HCT116 (cell line): ENCODE measurements at regions not wholly inside any gene's neighbourhood (a gene's known extent, or its start where the extent isn't known, plus 50 kb on each side); places are given as distances from the start of the nearest gene placed in this dataset.

ENCODE experiments used
- ATAC-seq: fragments of 200-7000 bp; cut with Tn5 transposase; 2 replicates; pipeline ENCODE4 v1.9.1; 2020; ENCODE audit warnings: mild to moderate bottlenecking, moderate library complexity
- BruUV-seq: library from RNA; stranded (reverse); fragments of 400-500 nt; replicated peaks from 2 replicates; lab custom pipeline; 2021; lab: Mats Ljungman, UMichigan
- CTCF ChIA-PET: fragments of 300-600 bp; sonication (Branson Sonifier 250); formaldehyde crosslinking; loops from one replicate; lab custom pipeline; 2021; ENCODE audit warnings: antibody characterized with exemption; lab: Charles Lee
- POLR2A ChIA-PET: fragments of 300-600, 350-600 bp; sonication (Branson Sonifier 250); formaldehyde crosslinking; loops from one replicate; lab custom pipeline; 2021; ENCODE audit warnings: antibody characterized with exemption; lab: Charles Lee
- RAD21 ChIA-PET, 2 experiments: fragments of 300-600 bp; sonication (Branson Sonifier 250); formaldehyde crosslinking; loops; one replicate each; lab custom pipeline; 2023; ENCODE audit warnings: low total read pairs in 2 of 2; ENCODE audit not compliant: uncharacterized antibody in 2 of 2, unreplicated experiment in 2 of 2, low non-redundant PET in 1 of 2; lab: Charles Lee
- DNase-seq: peaks from one replicate; pipeline ENCODE4 v3.0.0-alpha.2; 2010; ENCODE audit warnings: low read depth, low spot score
- H2AFZ ChIP-seq: fragments of 200-600 bp; shearing (Covaris generic), sonication (generic); 2 replicates; pipeline ENCODE4 v1.6.1; 2017; ENCODE audit warnings: low read depth, mixed run types, mixed read lengths, antibody characterized with exemption, low read length; ENCODE audit not compliant: poor library complexity, severe bottlenecking
- H3K27ac ChIP-seq: 2 replicates; pipeline ENCODE4 v1.5.1; 2012; ENCODE audit warnings: low read depth, low read length
- H3K27me3 ChIP-seq: fragments of 200-600 bp; sonication (generic); 2 replicates; pipeline ENCODE4 v1.6.1; 2016; ENCODE audit warnings: mixed run types, low read length, mixed read lengths; ENCODE audit not compliant: insufficient read depth
- H3K36me3 ChIP-seq, 2 experiments: fragments of 200-500 bp in 1 of 2; fragments of 200-600 bp in 1 of 2; sonication (Bioruptor generic) in 1 of 2; sonication (generic) in 1 of 2; 2 replicates each; pipeline versions ENCODE4 v1.5.1 to v1.6.1; 2014 to 2016; ENCODE audit warnings: low read length in 2 of 2, inconsistent platforms in 1 of 2, mixed read lengths in 1 of 2, mixed run types in 1 of 2; ENCODE audit not compliant: insufficient read depth in 2 of 2, control insufficient read depth in 1 of 2
- H3K4me1 ChIP-seq, 2 experiments: fragments of 200-600 bp in 1 of 2; sonication (generic) in 1 of 2; 2 replicates each; pipeline versions ENCODE4 v1.5.1 to v1.6.1; 2012 to 2017; ENCODE audit warnings: low read length in 2 of 2, inconsistent platforms in 1 of 2, mild to moderate bottlenecking in 1 of 2, mixed read lengths in 1 of 2, mixed run types in 1 of 2, moderate library complexity in 1 of 2; ENCODE audit not compliant: insufficient read depth in 2 of 2, control insufficient read depth in 1 of 2
- H3K4me2 ChIP-seq: fragments of 200-600 bp; sonication (generic); 2 replicates; pipeline ENCODE4 v1.6.1; 2017; ENCODE audit warnings: mixed run types, low read length, mixed read lengths
- H3K4me3 ChIP-seq, 2 experiments: fragments of 200-600 bp in 1 of 2; sonication (generic) in 1 of 2; replicated peaks in 1 of 2; 2 replicates each; pipeline ENCODE4 v1.5.1; 2011 to 2016; ENCODE audit warnings: low read length in 2 of 2, control low read depth in 1 of 2, low read depth in 1 of 2, mild to moderate bottlenecking in 1 of 2, mixed read lengths in 1 of 2, mixed run types in 1 of 2
- H3K79me2 ChIP-seq: fragments of 200-600 bp; sonication (generic); 2 replicates; pipeline ENCODE4 v1.6.1; 2017; ENCODE audit warnings: mild to moderate bottlenecking, mixed run types, low read length, moderate library complexity, mixed read lengths; ENCODE audit not compliant: insufficient read depth
- H3K9ac ChIP-seq: fragments of 200-600 bp; sonication (generic); 2 replicates; pipeline ENCODE4 v1.6.1; 2016; ENCODE audit warnings: low read length, mixed read lengths
- H3K9me2 ChIP-seq: fragments of 200-600 bp; sonication (generic), shearing (Covaris generic); 2 replicates; pipeline ENCODE4 v1.6.1; 2017; ENCODE audit warnings: mixed run types, mild to moderate bottlenecking, moderate library complexity; ENCODE audit not compliant: insufficient read depth
- H3K9me3 ChIP-seq, 2 experiments: fragments of 200-500 bp in 1 of 2; fragments of 200-600 bp in 1 of 2; sonication (Bioruptor generic) in 1 of 2; sonication (generic) in 1 of 2; 2 replicates each; pipeline ENCODE4 v1.6.1; 2014 to 2017; ENCODE audit warnings: low read length in 2 of 2, mixed read lengths in 2 of 2, inconsistent platforms in 1 of 2, low read depth in 1 of 2, mild to moderate bottlenecking in 1 of 2, mixed run types in 1 of 2, moderate library complexity in 1 of 2; ENCODE audit not compliant: control insufficient read depth in 1 of 2, insufficient read depth in 1 of 2
- H4K20me1 ChIP-seq: fragments of 200-600 bp; sonication (generic), shearing (Covaris generic); 2 replicates; pipeline ENCODE4 v1.6.1; 2017; ENCODE audit warnings: mixed run types, mild to moderate bottlenecking, moderate library complexity; ENCODE audit not compliant: insufficient read depth
- CTCF ChIP-seq, 3 experiments: fragments of 200-600 bp in 1 of 3; sonication (generic) in 1 of 3; IDR thresholded peaks in 2 of 3; conservative IDR thresholded peaks in 1 of 3; 2 replicates each; pipeline ENCODE4 v1.5.1; 2012 to 2017; ENCODE audit warnings: low read depth in 2 of 3, low read length in 2 of 3, antibody characterized with exemption in 1 of 3, borderline replicate concordance in 1 of 3, control low read depth in 1 of 3, mild to moderate bottlenecking in 1 of 3, mixed read lengths in 1 of 3, mixed run types in 1 of 3, moderate library complexity in 1 of 3; ENCODE audit not compliant: insufficient read depth in 1 of 3
- ELF1 ChIP-seq: IDR thresholded peaks from 2 replicates; pipeline ENCODE4 v1.6.1; 2012; ENCODE audit warnings: low read depth, borderline replicate concordance
- JUND ChIP-seq: IDR thresholded peaks from 2 replicates; pipeline ENCODE4 v1.6.1; 2012
- MAX ChIP-seq: IDR thresholded peaks from 2 replicates; pipeline ENCODE4 v1.6.1; 2012
- RAD21 ChIP-seq: IDR thresholded peaks from 2 replicates; pipeline ENCODE4 v1.6.1; 2012; ENCODE audit warnings: low read depth, mild to moderate bottlenecking
- SIN3A ChIP-seq: IDR thresholded peaks from 2 replicates; pipeline ENCODE4 v1.6.1; 2012; ENCODE audit warnings: low read depth
- SP1 ChIP-seq: IDR thresholded peaks from 2 replicates; pipeline ENCODE4 v1.6.1; 2012; ENCODE audit warnings: low read depth
- SRF ChIP-seq: IDR thresholded peaks from 2 replicates; pipeline ENCODE4 v1.6.1; 2012; ENCODE audit warnings: low read depth
- ZBTB33 ChIP-seq: IDR thresholded peaks from 2 replicates; pipeline ENCODE4 v1.6.1; 2011; ENCODE audit warnings: mild to moderate bottlenecking, low read length, moderate library complexity; ENCODE audit not compliant: insufficient replicate concordance; ENCODE audit errors: extremely low read depth
- ZFX ChIP-seq: fragments of 450-650 bp; IDR thresholded peaks from 2 replicates; pipeline ENCODE4 v1.6.1; 2017
- ZNF274 ChIP-seq: fragments of 200-500 bp; sonication (Bioruptor generic); IDR thresholded peaks from 2 replicates; pipeline ENCODE4 v1.6.1; 2014; ENCODE audit warnings: mild to moderate bottlenecking, low read depth, low read length, inconsistent platforms
- intact Hi-C: fragments of 100-400 bp; cut with micrococcal nuclease; formaldehyde crosslinking; loops from 2 replicates; pipeline ENCODE4 v1.10.0; 2022
- TF ChIP-seq, protein P1 (sequence below): IDR thresholded peaks from 2 replicates; pipeline ENCODE4 v1.6.1; 2012

GRCh38 chr2:144208924-144209323 lies 311.0 kb downstream of the ZEB2 start (continued):
- no peak for TF ChIP-seq CTCF (IDR thresholded peaks at IDR 0.05 in 2 of 3, conservative IDR thresholded peaks at IDR 0.05 in 1 of 3; ENCODE audit: borderline replicate concordance in 1 of 3, insufficient read depth in 1 of 3, low read depth in 2 of 3, low read length in 2 of 3)
- no peak for TF ChIP-seq ELF1
- no peak for TF ChIP-seq SP1
- no peak for TF ChIP-seq ZFX
- TF ChIP-seq ZBTB33: no peak

GRCh38 chr2:144206019-144206418 lies 313.9 kb downstream of the ZEB2 start:
- ATAC-seq (no peak), DNase-seq (no peak)
- no peak overlapping the region for H3K4me2 ChIP-seq
- POLR2A ChIA-PET: no interaction called here
- H3K4me3 ChIP-seq: no peak overlapping the region
- no peak overlapping the region for H3K27ac ChIP-seq
- no peak for TF ChIP-seq ELF1
- no peak for TF ChIP-seq JUND
- TF ChIP-seq, protein P1, sequence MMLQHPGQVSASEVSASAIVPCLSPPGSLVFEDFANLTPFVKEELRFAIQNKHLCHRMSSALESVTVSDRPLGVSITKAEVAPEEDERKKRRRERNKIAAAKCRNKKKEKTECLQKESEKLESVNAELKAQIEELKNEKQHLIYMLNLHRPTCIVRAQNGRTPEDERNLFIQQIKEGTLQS: no peak
- no peak for TF ChIP-seq ZNF274
- no peak for TF ChIP-seq RAD21
- TF ChIP-seq MAX: no peak
- no peak for TF ChIP-seq SRF
- TF ChIP-seq SIN3A: no peak
- TF ChIP-seq CTCF (IDR thresholded peaks at IDR 0.05 in 2 of 3, conservative IDR thresholded peaks at IDR 0.05 in 1 of 3; ENCODE audit: borderline replicate concordance in 1 of 3, insufficient read depth in 1 of 3, low read depth in 2 of 3, low read length in 2 of 3): no peak
- no peaks in the 10 kb centered on the region for H3K79me2 ChIP-seq
- CTCF ChIA-PET: no interaction called here
- no peaks in the 10 kb centered on the region for H3K36me3 ChIP-seq
- no peak overlapping the region for H3K9ac ChIP-seq
- H2AFZ ChIP-seq: no peak overlapping the region
- H3K9me3 ChIP-seq: no peaks in the 10 kb centered on the region
- intact Hi-C loops: no loop called here
- no peaks in the 10 kb centered on the region for H3K27me3 ChIP-seq
- no peaks in the 10 kb centered on the region for H3K4me1 ChIP-seq
- BruUV-seq: no TSS peak
- no peaks in the 10 kb centered on the region for H4K20me1 ChIP-seq
- no peaks in the 10 kb centered on the region; the same call in 1 of the 2 replicates for H3K9me2 ChIP-seq
- RAD21 ChIA-PET: no interaction called here
